HepG2 (cell line): ENCODE measurements at regions not wholly inside any gene's neighbourhood (a gene's known extent, or its start where the extent isn't known, plus 50 kb on each side); places are given as distances from the start of the nearest gene placed in this dataset.
"Not testable (repeated sequence)": the region's sequence is repeated elsewhere in the genome, so short reads cannot be mapped to it uniquely, and the experiment has no call there.

ENCODE experiments used
- ATAC-seq: fragments of 200-7000 bp; cut with Tn5 transposase; 3 replicates; pipeline ENCODE4 v1.9.1; 2020; ENCODE audit warnings: mild to moderate bottlenecking, moderate library complexity
- BruUV-seq: library from RNA; stranded (reverse); fragments of 400-500 nt; replicated peaks from 2 replicates; lab custom pipeline; 2021; lab: Mats Ljungman, UMichigan
- CTCF ChIA-PET: fragments of 300-600 bp; formaldehyde crosslinking; extraction: SDS; loops from one replicate; lab custom pipeline; 2021; ENCODE audit warnings: low total read pairs, inconsistent platforms, low intra/inter-chr PET ratio; lab: Yijun Ruan, JAX
- POLR2A ChIA-PET: fragments of 350-600 bp; sonication (Branson Sonifier 250); formaldehyde crosslinking; loops from one replicate; lab custom pipeline; 2020; ENCODE audit warnings: antibody characterized with exemption, inconsistent platforms; lab: Yijun Ruan, JAX
- DNase-seq: peaks from one replicate; pipeline ENCODE4 v3.0.0-alpha.2; 2015; ENCODE audit warnings: low spot score
- FAIRE-seq: peaks from 3 replicates; lab custom pipeline; 2011; peaks lifted over from hg19 to GRCh38; lab: Jason Lieb, UNC
- H2AFZ ChIP-seq: one replicate; pipeline ENCODE4 v1.6.1; 2011; ENCODE audit warnings: low read length, inconsistent platforms
- H3K27ac ChIP-seq: fragments of 300-600 bp; 3 replicates; pipeline ENCODE4 v1.8.0; 2011; ENCODE audit warnings: mixed run types, mild to moderate bottlenecking, mixed read lengths, low read length, inconsistent platforms; ENCODE audit not compliant: insufficient read depth; ENCODE audit errors: extremely low read length
- H3K27me3 ChIP-seq, 2 experiments: fragments of 200-600 bp in 1 of 2; 2 replicates in 1 of 2; 3 replicates in 1 of 2; pipeline versions ENCODE4 v1.6.0 to v1.8.0; 2011; ENCODE audit warnings: low read length in 2 of 2, mild to moderate bottlenecking in 2 of 2, moderate library complexity in 2 of 2, inconsistent platforms in 1 of 2; ENCODE audit not compliant: insufficient read depth in 2 of 2, control insufficient read depth in 1 of 2
- H3K36me3 ChIP-seq, 2 experiments: fragments of 200-600 bp in 1 of 2; replicated peaks in 1 of 2; 2 replicates in 1 of 2; 3 replicates in 1 of 2; pipeline versions ENCODE4 v1.5.1 to v1.8.0; 2011; ENCODE audit warnings: low read length in 2 of 2, inconsistent platforms in 1 of 2; ENCODE audit not compliant: insufficient read depth in 2 of 2, control insufficient read depth in 1 of 2
- H3K4me1 ChIP-seq: 2 replicates; pipeline ENCODE4 v1.5.1; 2012; ENCODE audit warnings: low read length, inconsistent platforms; ENCODE audit not compliant: insufficient read depth
- H3K4me2 ChIP-seq: 2 replicates; pipeline ENCODE4 v1.6.0; 2011; ENCODE audit warnings: low read depth, low read length, inconsistent platforms
- H3K4me3 ChIP-seq, 3 experiments: fragments of 200-600 bp in 1 of 3; sonication (generic), shearing (Covaris generic) in 1 of 3; replicated peaks in 1 of 3; 2 replicates each; pipeline ENCODE4 v1.5.1; 2011 to 2016; ENCODE audit warnings: low read length in 3 of 3, inconsistent platforms in 2 of 3, low read depth in 2 of 3, mild to moderate bottlenecking in 2 of 3, control low read depth in 1 of 3, mixed read lengths in 1 of 3; ENCODE audit not compliant: insufficient read depth in 1 of 3
- H3K79me2 ChIP-seq: one replicate; pipeline ENCODE4 v1.6.1; 2011; ENCODE audit warnings: low read length, inconsistent platforms; ENCODE audit not compliant: insufficient read depth
- H3K9ac ChIP-seq: 2 replicates; pipeline ENCODE4 v1.6.0; 2011; ENCODE audit warnings: mild to moderate bottlenecking, low read depth, low read length, inconsistent platforms; ENCODE audit not compliant: insufficient read depth
- H3K9me3 ChIP-seq: 2 replicates; pipeline ENCODE4 v1.5.1; 2012; ENCODE audit warnings: mild to moderate bottlenecking, low read length
- H4K20me1 ChIP-seq: 2 replicates; pipeline ENCODE4 v1.6.0; 2011; ENCODE audit warnings: inconsistent platforms, mild to moderate bottlenecking, low read length, moderate library complexity; ENCODE audit not compliant: insufficient read depth
- BHLHE40 ChIP-seq: IDR thresholded peaks from 2 replicates; pipeline ENCODE4 v1.6.1; 2011; ENCODE audit warnings: low read length, improper control_type of control experiment
- CBX5 ChIP-seq: sonication (generic); formaldehyde crosslinking; IDR thresholded peaks from 2 replicates; pipeline ENCODE4 v1.4.0; 2020; ENCODE audit warnings: missing genetic modification reagents, borderline replicate concordance
- CREB1 ChIP-seq, 2 experiments: fragments of 450-650 bp in 1 of 2; IDR thresholded peaks; 2 replicates each; pipeline ENCODE4 v1.6.1; 2016 to 2017; ENCODE audit warnings: control low read depth in 1 of 2, mild to moderate bottlenecking in 1 of 2, missing compliant biosample characterization in 1 of 2, missing genetic modification characterization in 1 of 2
- ELF3 ChIP-seq: IDR thresholded peaks from 2 replicates; pipeline ENCODE4 v1.6.1; 2016; ENCODE audit warnings: missing genetic modification reagents, missing compliant biosample characterization
- EP300 ChIP-seq, 3 experiments: sonication (generic) in 1 of 3; formaldehyde crosslinking in 1 of 3; IDR thresholded peaks; 2 replicates each; pipeline versions ENCODE4 v1.5.1 to v1.6.1; 2011 to 2020; ENCODE audit warnings: low read depth in 2 of 3, low read length in 2 of 3, borderline replicate concordance in 1 of 3, improper control_type of control experiment in 1 of 3, mild to moderate bottlenecking in 1 of 3, missing genetic modification reagents in 1 of 3, moderate library complexity in 1 of 3
- FOSL2 ChIP-seq: sonication (generic); formaldehyde crosslinking; IDR thresholded peaks from 2 replicates; pipeline ENCODE4 v1.4.0; 2020; ENCODE audit warnings: missing genetic modification reagents
- MAFF ChIP-seq: IDR thresholded peaks from 2 replicates; pipeline ENCODE4 v1.6.1; 2011; ENCODE audit warnings: low read depth, low read length, improper control_type of control experiment
- MAFK ChIP-seq, 2 experiments: IDR thresholded peaks in 1 of 2; conservative IDR thresholded peaks in 1 of 2; 2 replicates each; pipeline ENCODE4 v1.6.1; 2011; ENCODE audit warnings: improper control_type of control experiment in 2 of 2, low read length in 2 of 2
- MTF2 ChIP-seq: sonication (generic); formaldehyde crosslinking; IDR thresholded peaks from 2 replicates; pipeline ENCODE4 v1.5.0; 2020; ENCODE audit warnings: missing genetic modification reagents, borderline replicate concordance
- NFYB ChIP-seq: sonication (generic); formaldehyde crosslinking; IDR thresholded peaks from 2 replicates; pipeline ENCODE4 v1.4.0; 2020; ENCODE audit warnings: missing genetic modification reagents
- NFYC ChIP-seq: IDR thresholded peaks from 2 replicates; pipeline ENCODE4 v1.6.1; 2016; ENCODE audit warnings: missing genetic modification reagents, missing compliant biosample characterization
- PAWR ChIP-seq: sonication (generic); formaldehyde crosslinking; IDR thresholded peaks from 2 replicates; pipeline ENCODE4 v1.4.0; 2020; ENCODE audit warnings: missing genetic modification reagents, mild to moderate bottlenecking, borderline replicate concordance
- SP5 ChIP-seq: IDR thresholded peaks from 2 replicates; pipeline ENCODE4 v1.6.1; 2016; ENCODE audit warnings: low read depth, borderline replicate concordance
- XRCC5 ChIP-seq: fragments of 200-400 bp; formaldehyde crosslinking; optimal IDR thresholded peaks from 2 replicates; pipeline ENCODE3; 2017; ENCODE audit warnings: mild to moderate bottlenecking, low read length
- ZNF260 ChIP-seq: sonication (generic); formaldehyde crosslinking; IDR thresholded peaks from 2 replicates; pipeline ENCODE4 v1.4.0; 2020; ENCODE audit warnings: missing genetic modification reagents, low read depth, mild to moderate bottlenecking, borderline replicate concordance
- ZNF773 ChIP-seq: sonication (generic); formaldehyde crosslinking; IDR thresholded peaks from 2 replicates; pipeline ENCODE4 v1.4.0; 2020; ENCODE audit warnings: missing genetic modification reagents, borderline replicate concordance
- WGBS: methylation state at CpG from one replicate; pipeline ENCODE4 v1.1.6; 2017; ENCODE audit warnings: low lambda C conversion rate; 5-methylcytosine and 5-hydroxymethylcytosine counted together
- in situ Hi-C: cut with HindIII; loops from 2 replicates; pipeline ENCODE4 v1.10.0; 2017; ENCODE audit warnings: low pct_unique_long_range_greater_than_20kb; ENCODE audit not compliant: extremely low pct_ligation_motif_present
- intact Hi-C: fragments of 100-400 bp; cut with micrococcal nuclease; formaldehyde crosslinking; loops from one replicate; pipeline ENCODE4 v1.10.0; 2022; ENCODE audit not compliant: unreplicated experiment
- TF ChIP-seq, protein P1 (sequence below): sonication (generic); formaldehyde crosslinking; IDR thresholded peaks from 2 replicates; pipeline ENCODE4 v1.4.0; 2020; ENCODE audit warnings: missing genetic modification reagents
- TF ChIP-seq, protein P2 (sequence below): IDR thresholded peaks from 2 replicates; pipeline ENCODE4 v1.4.0; 2020; ENCODE audit warnings: mild to moderate bottlenecking, missing genetic modification reagents
- TF ChIP-seq, protein P3 (sequence below), 2 experiments: fragments of 450-650 bp in 1 of 2; sonication (generic) in 1 of 2; formaldehyde crosslinking; IDR thresholded peaks; 2 replicates each; pipeline versions ENCODE4 v1.5.0 to v1.8.0; 2020 to 2022; ENCODE audit warnings: mild to moderate bottlenecking in 1 of 2, missing genetic modification reagents in 1 of 2

DNA sequence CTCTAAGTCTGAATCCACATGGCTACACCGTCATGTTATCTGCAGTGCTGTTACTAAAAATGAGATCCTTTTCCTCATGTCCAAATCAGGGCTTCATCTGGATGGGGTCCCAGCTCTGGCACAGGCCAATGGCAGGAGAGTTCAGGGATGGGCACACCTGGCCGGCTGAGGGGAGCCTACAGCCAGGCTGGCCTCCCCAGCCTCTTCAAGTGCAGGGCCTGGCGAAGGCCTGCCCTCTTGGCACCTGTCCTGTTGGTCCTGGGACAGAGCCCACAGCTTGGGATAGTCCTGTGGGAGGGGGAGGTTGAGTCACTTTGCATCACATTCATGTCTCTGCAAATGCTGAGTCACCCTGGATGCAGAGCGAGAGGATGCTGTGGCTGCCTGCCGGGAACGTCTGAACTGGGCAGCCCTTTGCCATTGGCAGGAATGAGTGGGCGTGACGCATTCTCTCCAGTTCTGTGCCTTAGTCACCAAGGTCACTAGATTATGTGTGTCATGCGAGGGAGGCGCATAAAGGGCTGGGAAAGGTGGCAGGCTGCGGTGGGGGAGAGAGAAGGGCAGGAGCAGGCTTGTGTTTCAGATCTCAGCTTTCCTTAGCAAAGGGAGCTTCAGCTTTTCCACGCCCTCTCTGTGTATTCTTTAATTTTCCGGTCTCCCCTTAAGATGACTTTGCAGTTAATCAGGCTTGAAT, 223.2 kb upstream of the ECI2 start (continued):
- peak; percentile 75 to 93 for TF ChIP-seq MAFK (conservative IDR thresholded peaks at IDR 0.05 in 1 of 2, IDR thresholded peaks at IDR 0.05 in 1 of 2; ENCODE audit: low read length in 2 of 2)
- TF ChIP-seq NFYB, result peak; percentile 64
- 0 out of 4 replicates have a peak, but pooled peaks of 1 of the 2 experiments have one; percentile 12 for TF ChIP-seq EP300 (IDR thresholded peaks at IDR 0.05; ENCODE audit: low read depth in 2 of 2, low read length in 2 of 2)
- peak; percentile 46 for TF ChIP-seq EP300 (CRISPR knock-in tag; IDR thresholded peaks at IDR 0.05; ENCODE audit: borderline replicate concordance)
- TF ChIP-seq BHLHE40, result 0 out of 2 replicates have a peak, but pooled peaks have one; percentile 6
- TF ChIP-seq ELF3, result no peak
- no peak for TF ChIP-seq ZNF773 (CRISPR knock-in tag)
- TF ChIP-seq, protein P1, sequence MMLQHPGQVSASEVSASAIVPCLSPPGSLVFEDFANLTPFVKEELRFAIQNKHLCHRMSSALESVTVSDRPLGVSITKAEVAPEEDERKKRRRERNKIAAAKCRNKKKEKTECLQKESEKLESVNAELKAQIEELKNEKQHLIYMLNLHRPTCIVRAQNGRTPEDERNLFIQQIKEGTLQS (CRISPR knock-in tag), result peak; percentile 73
- TF ChIP-seq NFYC, result peak; percentile 55
- no peak for TF ChIP-seq MTF2 (CRISPR knock-in tag)
- TF ChIP-seq MAFF, result peak; percentile 83
- TF ChIP-seq, protein P2, sequence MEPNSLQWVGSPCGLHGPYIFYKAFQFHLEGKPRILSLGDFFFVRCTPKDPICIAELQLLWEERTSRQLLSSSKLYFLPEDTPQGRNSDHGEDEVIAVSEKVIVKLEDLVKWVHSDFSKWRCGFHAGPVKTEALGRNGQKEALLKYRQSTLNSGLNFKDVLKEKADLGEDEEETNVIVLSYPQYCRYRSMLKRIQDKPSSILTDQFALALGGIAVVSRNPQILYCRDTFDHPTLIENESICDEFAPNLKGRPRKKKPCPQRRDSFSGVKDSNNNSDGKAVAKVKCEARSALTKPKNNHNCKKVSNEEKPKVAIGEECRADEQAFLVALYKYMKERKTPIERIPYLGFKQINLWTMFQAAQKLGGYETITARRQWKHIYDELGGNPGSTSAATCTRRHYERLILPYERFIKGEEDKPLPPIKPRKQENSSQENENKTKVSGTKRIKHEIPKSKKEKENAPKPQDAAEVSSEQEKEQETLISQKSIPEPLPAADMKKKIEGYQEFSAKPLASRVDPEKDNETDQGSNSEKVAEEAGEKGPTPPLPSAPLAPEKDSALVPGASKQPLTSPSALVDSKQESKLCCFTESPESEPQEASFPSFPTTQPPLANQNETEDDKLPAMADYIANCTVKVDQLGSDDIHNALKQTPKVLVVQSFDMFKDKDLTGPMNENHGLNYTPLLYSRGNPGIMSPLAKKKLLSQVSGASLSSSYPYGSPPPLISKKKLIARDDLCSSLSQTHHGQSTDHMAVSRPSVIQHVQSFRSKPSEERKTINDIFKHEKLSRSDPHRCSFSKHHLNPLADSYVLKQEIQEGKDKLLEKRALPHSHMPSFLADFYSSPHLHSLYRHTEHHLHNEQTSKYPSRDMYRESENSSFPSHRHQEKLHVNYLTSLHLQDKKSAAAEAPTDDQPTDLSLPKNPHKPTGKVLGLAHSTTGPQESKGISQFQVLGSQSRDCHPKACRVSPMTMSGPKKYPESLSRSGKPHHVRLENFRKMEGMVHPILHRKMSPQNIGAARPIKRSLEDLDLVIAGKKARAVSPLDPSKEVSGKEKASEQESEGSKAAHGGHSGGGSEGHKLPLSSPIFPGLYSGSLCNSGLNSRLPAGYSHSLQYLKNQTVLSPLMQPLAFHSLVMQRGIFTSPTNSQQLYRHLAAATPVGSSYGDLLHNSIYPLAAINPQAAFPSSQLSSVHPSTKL (CRISPR knock-in tag), result 0 out of 2 replicates have a peak, but pooled peaks have one; percentile 14
- TF ChIP-seq, protein P3, sequence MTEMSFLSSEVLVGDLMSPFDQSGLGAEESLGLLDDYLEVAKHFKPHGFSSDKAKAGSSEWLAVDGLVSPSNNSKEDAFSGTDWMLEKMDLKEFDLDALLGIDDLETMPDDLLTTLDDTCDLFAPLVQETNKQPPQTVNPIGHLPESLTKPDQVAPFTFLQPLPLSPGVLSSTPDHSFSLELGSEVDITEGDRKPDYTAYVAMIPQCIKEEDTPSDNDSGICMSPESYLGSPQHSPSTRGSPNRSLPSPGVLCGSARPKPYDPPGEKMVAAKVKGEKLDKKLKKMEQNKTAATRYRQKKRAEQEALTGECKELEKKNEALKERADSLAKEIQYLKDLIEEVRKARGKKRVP (CRISPR knock-in tag; IDR thresholded peaks at IDR 0.05), result peak in 1 of 2 experiments; percentile 67; a peak in 2 of 4 replicates
- TF ChIP-seq PAWR, result no peak
- TF ChIP-seq CBX5, result peak; percentile 84
- no peak for TF ChIP-seq ZNF260 (CRISPR knock-in tag)
- TF ChIP-seq XRCC5, result peak; percentile 78
- peak; percentile 84 for TF ChIP-seq CREB1 (IDR thresholded peaks at IDR 0.05)
- TF ChIP-seq CREB1 (CRISPR knock-in tag; IDR thresholded peaks at IDR 0.05), result no peak
- TF ChIP-seq FOSL2 (CRISPR knock-in tag), result peak; percentile 94
- 0 out of 2 replicates have a peak, but pooled peaks have one; percentile 16 for TF ChIP-seq SP5

DNA sequence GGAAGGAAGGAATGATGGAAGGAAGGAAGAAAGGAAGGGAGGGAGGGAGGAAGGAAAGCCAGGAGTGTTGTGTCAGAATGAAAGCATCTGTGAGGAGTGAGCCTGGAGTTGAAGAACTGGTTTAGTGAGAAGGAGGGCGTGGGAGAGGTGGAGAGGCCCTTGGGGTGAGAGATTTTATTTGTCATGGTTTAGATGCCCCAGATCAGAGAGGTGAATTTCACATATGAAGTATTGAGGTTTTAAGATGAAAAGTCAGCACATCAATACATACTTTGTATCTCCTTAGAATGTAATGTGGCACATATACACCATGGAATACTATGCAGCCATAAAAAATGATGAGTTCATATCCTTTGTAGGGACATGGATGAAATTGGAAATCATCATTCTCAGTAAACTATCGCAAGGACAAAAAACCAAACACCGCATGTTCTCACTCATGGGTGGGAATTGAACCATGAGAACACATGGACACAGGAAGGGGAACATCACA, 222.3 kb upstream of the ECI2 start:
- H3K27me3 ChIP-seq, result peaks cover 0 to 17% of the 10 kb centered on the region in 2 experiments; a peak in 1 of 5 replicates
- CTCF ChIA-PET, H3K4me2 ChIP-seq, ATAC-seq, BruUV-seq, intact Hi-C loops, H4K20me1 ChIP-seq, H2AFZ ChIP-seq, FAIRE-seq, DNase-seq, H3K9me3 ChIP-seq, H3K36me3 ChIP-seq, H3K27ac ChIP-seq, H3K79me2 ChIP-seq, POLR2A ChIA-PET, H3K4me3 ChIP-seq, H3K9ac ChIP-seq, in situ Hi-C loops: not testable (repeated sequence)
- 59% methylated on average over 3 of the region's 3 CpGs for WGBS
- H3K4me1 ChIP-seq, result 0 out of 2 replicates have a peak, but pooled peaks cover 10% of the 10 kb centered on the region
